ENCODE measurements at regions not wholly inside any gene's neighbourhood (a gene's known extent, or its start where the extent isn't known, plus 50 kb on each side); places are given as distances from the start of the nearest gene placed in this dataset.

DNA sequence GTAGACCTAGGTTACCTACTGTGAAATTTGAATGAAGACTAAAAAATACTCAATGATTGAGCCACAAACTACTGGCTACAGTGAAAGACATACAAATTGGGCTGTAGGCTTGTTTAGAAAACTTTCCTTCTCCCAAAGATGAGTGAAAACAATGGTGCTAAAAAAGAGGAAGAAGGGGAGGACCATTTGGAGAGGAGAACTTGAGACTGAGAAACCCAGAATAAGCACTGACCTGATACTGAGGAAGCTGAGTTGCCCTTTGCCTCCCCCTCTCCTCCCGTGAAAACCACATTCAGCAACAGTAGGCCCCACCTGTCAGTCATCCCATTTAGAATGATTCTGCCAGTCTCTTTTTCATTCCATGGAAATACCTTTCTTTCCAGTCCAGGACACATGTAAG lies 484.0 kb upstream of the TGFBR2 start:
- DNase-seq: no peak

DNA sequence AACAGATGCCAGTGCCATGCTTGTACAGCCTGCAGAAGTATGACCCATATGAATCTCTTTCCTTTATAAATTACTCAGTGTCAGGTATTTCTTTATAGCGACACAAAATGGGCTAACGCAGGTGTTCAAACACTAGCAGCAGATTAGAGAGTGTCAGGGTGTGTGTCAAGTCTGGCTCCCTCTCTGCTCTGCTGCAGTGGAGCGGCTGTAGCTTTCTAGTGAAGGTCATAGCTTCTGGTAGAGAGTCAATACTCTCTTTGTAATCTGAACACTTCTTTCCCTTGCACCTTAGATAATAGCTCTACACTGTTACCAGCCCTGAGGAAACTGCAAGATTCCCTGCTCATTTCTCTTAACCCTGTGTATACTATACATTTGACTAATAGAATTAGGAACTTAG lies 483.2 kb upstream of the TGFBR2 start:
- DNase-seq: no peak

- no peak for DNase-seq
Measured at GRCh38 chr3:30123755-30124154, 482.6 kb upstream of the TGFBR2 start.

DNA sequence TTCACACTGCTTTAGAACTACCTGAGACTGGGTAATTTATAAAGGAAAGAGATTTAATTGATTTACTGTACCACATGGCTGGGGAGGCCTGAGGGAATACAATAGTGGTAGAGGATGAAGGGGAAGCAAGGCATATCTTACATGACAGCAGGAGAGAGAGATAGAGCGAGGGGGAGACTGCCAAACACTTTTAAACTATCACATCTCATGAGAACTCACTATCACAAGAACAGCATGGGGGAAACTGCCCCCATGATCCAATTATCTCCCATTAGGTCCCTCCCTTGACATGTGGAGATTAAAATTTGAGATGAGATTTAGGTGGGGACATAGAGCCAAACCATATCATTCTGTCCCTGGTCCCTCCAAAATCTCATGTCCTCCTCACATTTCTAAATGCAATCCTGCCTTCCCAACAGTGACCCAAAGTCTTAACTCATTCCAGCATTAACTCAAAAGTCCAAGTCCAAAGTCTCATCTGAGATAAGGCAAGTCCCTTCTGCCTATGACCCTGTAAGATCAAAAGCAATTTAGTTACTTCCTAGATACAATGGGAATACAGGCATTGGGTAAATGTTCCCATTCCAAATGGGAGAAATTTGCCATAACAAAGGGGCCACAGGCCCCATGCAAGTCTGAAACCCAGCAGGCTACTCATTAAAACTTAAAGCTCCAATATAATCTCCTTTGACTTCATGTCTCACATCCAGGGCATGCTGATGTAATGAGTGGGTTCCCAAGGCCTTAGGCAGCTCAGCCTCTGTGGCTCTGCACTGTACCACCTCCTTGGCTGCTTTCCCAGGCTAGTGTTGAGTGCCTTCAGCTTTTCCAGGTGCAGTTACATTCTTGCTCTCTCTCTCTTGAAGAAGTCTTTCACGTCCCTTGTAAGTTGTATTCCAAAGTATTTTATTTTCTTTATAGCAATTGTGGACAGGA lies 481.7 kb upstream of the TGFBR2 start:
- peak; percentile 23 for DNase-seq

DNA sequence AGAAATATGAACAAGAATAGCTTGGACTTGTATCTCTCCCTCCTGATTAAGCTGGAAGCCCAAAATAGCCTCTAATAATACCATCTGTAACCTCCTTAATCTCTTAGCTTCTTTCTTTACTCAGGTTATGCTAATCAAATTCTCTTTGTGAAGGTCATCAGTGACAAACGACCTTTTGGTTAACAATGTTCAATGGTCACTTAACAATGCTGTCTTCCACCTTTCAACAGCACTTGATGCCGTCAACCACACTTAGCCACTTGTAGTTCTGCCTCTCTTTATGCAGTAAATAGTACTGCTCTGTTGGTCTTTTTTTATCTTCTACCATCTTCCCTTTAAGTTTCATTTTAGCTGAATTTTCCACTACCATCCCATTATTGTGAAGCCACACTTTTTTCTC lies 476.6 kb upstream of the TGFBR2 start:
- no peak for DNase-seq

GRCh38 chr3:30130391-30130790 lies 476.0 kb upstream of the TGFBR2 start:
- no peak for DNase-seq

DNA sequence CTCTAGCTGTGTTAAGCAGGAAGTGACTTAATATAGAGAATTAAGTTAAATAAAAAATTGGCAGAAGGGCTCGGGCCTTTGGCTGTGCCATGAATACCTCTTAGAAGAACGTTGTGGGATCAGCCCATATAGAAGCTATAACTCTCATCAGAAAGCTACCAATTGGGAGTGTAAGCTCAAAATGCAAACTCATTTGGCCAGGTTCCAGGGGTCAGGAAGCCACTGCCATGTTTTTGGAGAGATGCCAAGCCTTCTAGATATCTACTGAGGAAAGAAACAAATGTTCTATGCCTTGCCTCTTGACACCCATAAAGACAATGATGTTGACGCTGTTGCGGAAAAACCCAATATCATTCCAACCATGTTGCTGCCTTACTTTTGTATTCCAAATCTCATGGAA lies 475.2 kb upstream of the TGFBR2 start:
- peak; percentile 61 for DNase-seq

- DNase-seq: no peak
Measured at GRCh38 chr3:30135190-30135589, 471.2 kb upstream of the TGFBR2 start.

GRCh38 chr3:30139283-30139682 lies 467.1 kb upstream of the TGFBR2 start:
- no peak for DNase-seq

GRCh38 chr3:30140356-30141075 lies 465.9 kb upstream of the TGFBR2 start:
- DNase-seq: no peak

DNA sequence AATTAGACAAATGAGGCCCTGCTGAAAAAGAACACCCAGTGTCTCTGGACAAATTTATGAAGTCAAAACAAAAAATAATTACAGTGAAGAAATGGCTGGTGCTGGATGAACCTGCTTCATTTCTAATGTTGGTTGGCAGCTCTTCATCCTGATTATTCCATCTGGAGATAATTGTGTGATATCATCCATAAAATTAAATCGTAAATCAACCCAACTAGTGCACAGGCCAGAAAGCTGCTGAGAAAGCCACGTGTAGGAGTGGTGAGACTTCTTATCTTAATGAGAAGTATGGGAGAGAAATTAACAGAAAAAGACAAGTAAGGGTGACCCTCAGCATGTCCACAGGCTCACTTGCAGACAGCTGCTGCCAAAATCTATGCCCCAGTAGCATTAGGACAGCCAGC lies 465.2 kb upstream of the TGFBR2 start:
- DNase-seq: no peak

DNA sequence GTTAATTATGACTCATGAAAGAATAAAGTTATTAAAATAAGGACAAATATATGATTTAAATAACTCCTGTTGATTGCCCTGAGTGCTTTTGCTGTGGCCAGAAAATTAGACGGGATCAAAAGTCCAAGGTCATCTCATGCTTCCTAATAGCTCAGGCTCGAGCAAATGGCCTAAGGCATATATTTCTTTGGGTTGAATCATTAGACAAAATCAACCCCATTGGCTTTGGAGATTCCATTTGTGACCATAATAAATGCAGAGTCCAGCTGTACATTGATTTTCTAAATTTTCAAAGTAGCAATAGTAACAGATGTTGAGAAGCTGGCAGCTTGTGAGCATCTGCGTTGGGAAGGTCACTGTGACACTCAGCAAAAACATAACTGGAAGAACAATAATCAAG lies 464.5 kb upstream of the TGFBR2 start:
- DNase-seq: no peak

GRCh38 chr3:30142946-30143345 lies 463.5 kb upstream of the TGFBR2 start:
- no peak for DNase-seq

- no peak for DNase-seq
Measured at GRCh38 chr3:30145281-30145680, 461.1 kb upstream of the TGFBR2 start.

DNA sequence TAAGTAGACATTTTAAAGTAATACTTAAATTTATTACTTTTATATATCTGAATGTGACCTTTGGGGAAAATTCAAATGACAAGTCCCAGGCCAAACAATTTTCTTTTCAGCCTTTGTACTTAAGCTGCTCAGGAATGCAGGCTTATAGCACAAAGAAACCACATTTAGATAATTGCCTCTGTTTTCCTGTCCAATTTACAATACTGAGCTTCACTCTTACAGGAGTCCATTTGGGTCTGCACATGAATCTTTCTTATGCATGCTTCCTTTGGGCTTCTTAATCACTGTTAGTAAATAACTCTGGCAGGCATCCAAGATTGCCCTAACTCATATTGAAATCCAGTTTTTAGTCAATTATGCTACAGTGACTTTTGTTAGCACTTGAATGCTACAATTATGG lies 459.4 kb upstream of the TGFBR2 start:
- DNase-seq: no peak

- no peak for DNase-seq
Measured at GRCh38 chr3:30154853-30155252, 451.5 kb upstream of the TGFBR2 start.

DNA sequence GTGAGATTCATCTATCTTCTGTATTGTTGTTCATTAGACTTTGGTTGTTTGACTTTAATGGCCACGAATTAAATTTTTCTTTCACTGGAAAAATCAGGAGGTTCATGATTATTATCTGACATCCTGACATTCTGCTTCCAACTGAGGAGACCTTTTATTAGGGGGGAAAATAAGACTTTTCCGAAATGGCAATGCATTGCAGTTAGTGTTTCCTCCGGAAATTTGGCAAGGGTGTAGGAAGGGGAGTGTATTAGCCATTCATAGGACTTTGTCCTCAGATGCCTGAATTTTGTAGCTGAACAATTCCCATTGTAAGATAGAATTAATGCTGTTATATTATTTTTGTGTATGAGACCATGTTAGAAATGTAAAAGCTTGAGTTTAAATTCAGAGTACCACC lies 450.6 kb upstream of the TGFBR2 start:
- no peak for DNase-seq

GRCh38 chr3:30156586-30157498 lies 449.6 kb upstream of the TGFBR2 start:
- DNase-seq: no peak

DNA sequence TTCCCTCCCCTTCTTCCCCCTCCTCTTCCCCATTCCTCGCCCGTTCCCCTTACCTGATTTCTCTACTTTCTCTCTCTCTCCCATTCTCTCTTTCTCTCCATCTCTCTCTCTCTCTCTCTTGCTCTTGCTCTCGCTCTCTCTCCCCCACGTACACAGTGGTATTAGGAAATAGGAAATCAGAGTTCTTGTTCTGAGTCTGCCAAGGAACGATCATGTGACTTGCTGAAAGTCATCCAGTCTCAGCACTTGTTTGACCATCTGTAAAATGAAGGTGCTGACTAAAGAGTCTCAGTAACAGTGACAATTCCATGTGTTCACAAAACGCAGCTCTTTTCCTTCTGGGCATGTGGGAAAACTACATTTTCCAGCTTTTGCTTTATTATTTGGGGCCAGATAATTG lies 445.0 kb upstream of the TGFBR2 start:
- DNase-seq: no peak

DNA sequence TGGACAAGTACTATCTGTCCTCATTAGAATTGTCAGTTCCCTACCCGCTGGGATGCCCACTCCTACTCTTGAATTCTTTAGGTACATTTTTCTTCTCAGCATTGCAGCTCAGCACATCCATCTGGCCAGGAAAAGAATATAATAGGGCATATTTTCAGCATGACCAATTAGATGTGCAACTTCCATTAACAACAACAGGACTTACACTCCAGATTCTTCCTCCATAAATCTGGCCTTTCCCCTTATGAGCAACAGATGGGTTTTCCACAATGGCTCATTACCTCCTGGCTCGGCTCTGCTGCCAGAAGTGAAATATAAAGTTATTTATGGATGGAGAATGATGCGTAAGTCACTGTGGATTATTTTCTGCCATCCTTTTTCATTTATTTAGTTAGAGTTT lies 443.8 kb upstream of the TGFBR2 start:
- DNase-seq: no peak

GRCh38 chr3:30166535-30166934 lies 439.9 kb upstream of the TGFBR2 start:
- no peak for DNase-seq

GRCh38 chr3:30167541-30168011 lies 438.8 kb upstream of the TGFBR2 start:
- DNase-seq: peak; percentile 4

DNA sequence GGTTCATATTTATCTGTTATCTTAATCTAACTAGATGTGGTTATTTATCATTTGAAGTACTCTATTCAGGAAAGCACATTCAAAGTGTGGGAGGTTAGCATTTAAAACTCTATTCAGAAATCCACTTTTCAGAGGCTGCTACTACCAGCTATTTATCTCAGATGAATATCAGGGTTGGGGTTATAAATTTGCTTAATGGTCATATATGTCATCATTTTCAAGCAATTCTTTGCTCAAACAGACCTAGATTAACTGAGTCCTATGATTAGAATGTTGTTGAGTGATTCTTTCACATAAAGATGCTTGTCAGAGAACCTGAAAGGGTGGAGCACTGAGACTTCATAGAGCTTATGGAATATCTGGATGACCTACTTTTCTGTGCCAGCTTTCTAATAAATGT lies 436.9 kb upstream of the TGFBR2 start:
- no peak for DNase-seq

All from NCI-H345 (cell line).